ES-I3 (cell line): ENCODE measurements at regions not wholly inside any gene's neighbourhood (a gene's known extent, or its start where the extent isn't known, plus 50 kb on each side); places are given as distances from the start of the nearest gene placed in this dataset.
"Not testable (repeated sequence)": the region's sequence is repeated elsewhere in the genome, so short reads cannot be mapped to it uniquely, and the experiment has no call there.

Source experiments
- H3K36me3 ChIP-seq: 2 replicates; pipeline ENCODE4 v1.6.1; 2013; ENCODE audit warnings: mild to moderate bottlenecking, low read length, control low read depth, moderate library complexity; ENCODE audit not compliant: insufficient read depth
- H3K4me1 ChIP-seq: 2 replicates; pipeline ENCODE4 v1.6.1; 2013; ENCODE audit warnings: mild to moderate bottlenecking, control low read depth, low read length; ENCODE audit not compliant: insufficient read depth
- H3K9ac ChIP-seq: 2 replicates; pipeline ENCODE4 v1.6.1; 2013; ENCODE audit warnings: low read depth, mild to moderate bottlenecking, low read length, moderate library complexity
- H3K9me3 ChIP-seq: 2 replicates; pipeline ENCODE4 v1.6.1; 2013; ENCODE audit warnings: mild to moderate bottlenecking, low read length, moderate library complexity; ENCODE audit not compliant: control insufficient read depth, insufficient read depth

GRCh38 chr22:35170716-35171697, 86.3 kb upstream of the HMGXB4 start:
- Histone ChIP-seq H3K9me3 (no peaks in the 10 kb centered on the region; the same call in 1 of the 2 replicates), H3K36me3 (no peaks in the 10 kb centered on the region), H3K4me1 (no peaks in the 10 kb centered on the region), H3K9ac (no peak overlapping the region)

DNA sequence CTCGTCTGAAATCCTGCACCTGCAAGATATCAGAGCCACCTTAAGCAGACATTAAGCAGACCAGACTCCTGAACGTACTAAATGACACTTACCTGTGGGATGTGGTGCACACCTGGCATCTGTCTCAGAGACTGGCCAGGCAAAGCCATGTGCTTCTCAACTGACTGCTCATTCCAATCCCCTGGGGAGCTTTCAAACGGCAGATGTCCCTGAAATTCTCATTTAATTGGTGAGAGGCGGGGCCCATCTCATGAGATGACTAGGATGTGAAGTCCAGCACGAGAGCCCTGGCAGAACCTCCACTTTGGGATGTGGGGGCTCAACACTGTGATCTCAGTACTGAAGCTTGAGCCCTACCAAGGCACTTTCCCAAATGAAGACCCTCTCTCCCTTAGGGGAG, 84.9 kb upstream of the HMGXB4 start:
- Histone ChIP-seq H3K9ac (no peak overlapping the region), H3K4me1 (no peaks in the 10 kb centered on the region), H3K9me3 (no peaks in the 10 kb centered on the region), H3K36me3 (no peaks in the 10 kb centered on the region)

DNA sequence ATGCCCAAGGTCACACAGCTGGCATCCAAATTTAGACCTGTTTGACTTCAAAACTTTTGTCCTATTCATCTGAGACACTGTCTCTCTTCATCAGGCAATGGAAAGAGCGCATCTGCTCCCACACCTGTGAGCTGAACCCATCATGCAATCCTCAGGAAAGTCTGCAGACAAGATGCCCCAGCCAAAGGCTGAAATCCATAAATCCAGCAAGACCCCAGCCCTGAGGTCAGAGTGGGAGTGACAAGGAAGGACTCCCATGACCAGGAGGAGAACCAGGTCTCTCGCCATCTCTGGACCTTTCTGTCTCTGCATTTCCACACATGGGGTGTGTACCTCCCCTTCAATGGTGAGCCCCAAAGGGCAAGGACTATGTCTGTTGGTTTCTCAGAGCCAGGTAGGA, 83.6 kb upstream of the HMGXB4 start:
- Histone ChIP-seq H3K36me3 (no peaks in the 10 kb centered on the region), H3K4me1 (no peaks in the 10 kb centered on the region), H3K9ac (no peak overlapping the region), H3K9me3 (no peaks in the 10 kb centered on the region)

GRCh38 chr22:35174401-35175038, 82.8 kb upstream of the HMGXB4 start:
- Histone ChIP-seq H3K9ac (no peak overlapping the region), H3K4me1 (no peaks in the 10 kb centered on the region), H3K36me3 (no peaks in the 10 kb centered on the region), H3K9me3 (no peaks in the 10 kb centered on the region)

DNA sequence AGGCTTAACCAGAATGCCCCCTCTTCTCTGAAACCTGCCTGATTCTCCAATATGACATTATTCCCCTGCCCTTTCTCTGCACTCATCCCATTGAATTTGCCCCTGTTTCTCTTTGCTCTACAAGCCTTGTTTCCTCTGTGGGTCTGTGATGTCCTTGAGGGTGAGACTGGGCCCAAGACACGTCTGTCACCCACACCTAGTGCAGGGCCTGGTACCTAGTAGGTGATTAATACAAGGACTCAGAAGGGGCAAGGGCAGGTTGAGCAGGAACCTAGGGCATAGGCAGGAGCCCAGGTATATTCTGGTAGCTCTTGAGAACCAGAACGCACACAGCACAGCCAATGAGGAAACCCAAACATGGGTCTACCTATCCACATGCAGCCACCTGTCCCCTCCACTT, 81.9 kb upstream of the HMGXB4 start:
- H3K9ac ChIP-seq, result no peak overlapping the region
- H3K4me1 ChIP-seq, result no peaks in the 10 kb centered on the region
- no peaks in the 10 kb centered on the region for H3K36me3 ChIP-seq
- no peaks in the 10 kb centered on the region for H3K9me3 ChIP-seq

DNA sequence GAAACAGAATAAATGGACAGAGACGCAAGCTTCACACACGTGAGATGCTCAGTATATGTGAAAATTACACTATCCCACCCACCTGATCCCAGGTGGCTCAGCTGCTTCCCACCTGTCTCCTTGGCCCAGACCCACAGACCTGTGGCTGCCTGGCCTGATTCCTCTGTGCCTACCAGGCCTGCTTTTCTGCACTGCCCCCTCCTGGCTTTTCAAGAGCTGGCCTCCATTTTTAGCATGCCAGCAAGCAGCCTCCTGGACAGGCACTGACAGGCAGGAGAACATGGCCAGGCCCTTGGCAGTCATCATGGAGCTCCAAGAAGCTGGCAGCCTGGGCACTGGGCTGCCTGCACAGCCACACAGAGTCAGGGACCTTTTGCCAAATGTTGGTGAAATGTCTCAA, 79.5 kb upstream of the HMGXB4 start:
- H3K9me3 ChIP-seq, result no peaks in the 10 kb centered on the region
- H3K4me1 ChIP-seq, result no peaks in the 10 kb centered on the region
- H3K9ac ChIP-seq, result no peak overlapping the region
- H3K36me3 ChIP-seq, result no peaks in the 10 kb centered on the region

DNA sequence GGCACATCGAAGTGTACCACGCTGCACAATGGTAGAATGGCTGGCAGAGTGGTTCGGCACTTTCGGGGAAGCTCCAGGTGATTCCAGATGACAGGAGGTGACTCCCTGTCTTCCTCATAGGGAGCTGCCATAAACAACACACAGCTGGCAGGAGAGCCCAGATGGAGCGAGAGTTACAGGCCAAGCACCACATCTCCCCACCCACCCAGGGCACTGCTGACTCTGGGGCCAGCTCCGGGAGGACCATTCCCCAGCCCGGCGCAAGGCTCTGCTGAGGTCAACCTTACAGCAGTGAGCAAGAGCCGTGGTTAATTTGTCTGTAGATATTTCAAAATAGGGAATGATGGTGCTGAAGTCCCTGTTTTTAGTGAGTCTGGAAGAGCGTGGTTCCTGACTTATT, 78.8 kb upstream of the HMGXB4 start:
- H3K36me3 ChIP-seq, result no peaks in the 10 kb centered on the region
- H3K9me3 ChIP-seq, result peaks cover 2% of the 10 kb centered on the region; the same call in 1 of the 2 replicates
- H3K4me1 ChIP-seq, result no peaks in the 10 kb centered on the region
- H3K9ac ChIP-seq, result no peak overlapping the region

DNA sequence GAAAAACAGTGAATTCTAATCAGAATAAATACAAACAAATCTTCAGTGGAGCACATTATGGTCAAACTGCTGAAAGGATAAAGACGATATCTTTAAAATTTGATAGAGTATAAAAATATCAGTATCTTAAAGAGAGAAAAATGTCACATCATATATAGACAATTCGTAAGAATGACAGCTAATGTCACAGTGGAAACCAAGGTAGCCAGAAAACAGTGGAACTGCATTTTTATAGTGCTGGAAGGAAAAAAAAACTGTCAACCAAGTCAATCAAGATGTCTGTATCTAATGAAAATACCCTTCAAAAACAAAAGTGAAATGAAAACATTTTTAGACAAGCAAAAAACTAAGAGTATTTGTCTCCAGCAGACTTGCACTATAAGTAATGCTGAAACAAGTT, 73.4 kb upstream of the HMGXB4 start:
- H3K9me3 ChIP-seq, result peaks cover 4% of the 10 kb centered on the region; the same call in 1 of the 2 replicates
- no peaks in the 10 kb centered on the region for H3K36me3 ChIP-seq
- no peak overlapping the region for H3K9ac ChIP-seq
- no peaks in the 10 kb centered on the region for H3K4me1 ChIP-seq

GRCh38 chr22:35186492-35186891, 70.8 kb upstream of the HMGXB4 start:
- Histone ChIP-seq H3K9ac (no peak overlapping the region), H3K36me3 (no peaks in the 10 kb centered on the region), H3K9me3 (peaks cover 20% of the 10 kb centered on the region), H3K4me1 (no peaks in the 10 kb centered on the region)

GRCh38 chr22:35188930-35189329, 68.4 kb upstream of the HMGXB4 start:
- H3K36me3 ChIP-seq, H3K4me1 ChIP-seq, H3K9ac ChIP-seq: not testable (repeated sequence)
- peaks cover 16% of the 10 kb centered on the region for H3K9me3 ChIP-seq

DNA sequence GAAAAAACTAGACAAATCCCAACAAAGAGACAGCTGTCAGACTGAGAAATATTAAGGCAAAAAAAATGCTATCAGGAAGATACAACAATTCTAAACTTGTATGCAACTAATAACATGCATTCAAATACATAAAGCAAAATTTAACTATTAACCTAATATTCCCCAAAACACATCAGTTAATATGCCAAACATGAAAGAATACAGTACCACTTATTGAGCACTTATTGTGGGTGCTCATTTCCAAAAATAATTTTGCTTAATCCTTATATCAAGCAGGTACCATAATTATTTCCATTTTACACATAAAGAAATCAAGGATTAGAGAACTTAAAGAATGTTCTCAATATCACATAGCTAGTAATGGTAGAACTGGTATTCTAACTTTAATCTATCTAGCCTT, 67.7 kb upstream of the HMGXB4 start:
- no peaks in the 10 kb centered on the region for H3K36me3 ChIP-seq
- H3K4me1 ChIP-seq, result no peaks in the 10 kb centered on the region
- H3K9me3 ChIP-seq, result peaks cover 16% of the 10 kb centered on the region
- H3K9ac ChIP-seq, result no peak overlapping the region

- H3K36me3 ChIP-seq, result no peaks in the 10 kb centered on the region
- peaks cover 16% of the 10 kb centered on the region for H3K9me3 ChIP-seq
- H3K9ac ChIP-seq, result no peak overlapping the region
- H3K4me1 ChIP-seq, result no peaks in the 10 kb centered on the region
Observed at GRCh38 chr22:35191412-35191811, 65.9 kb upstream of the HMGXB4 start.

GRCh38 chr22:35192129-35192918, 65.0 kb upstream of the HMGXB4 start:
- Histone ChIP-seq H3K36me3 (no peaks in the 10 kb centered on the region), H3K9ac (no peak overlapping the region)

GRCh38 chr22:35195226-35195625, 62.1 kb upstream of the HMGXB4 start:
- Histone ChIP-seq H3K4me1 (no peaks in the 10 kb centered on the region), H3K9ac (no peak overlapping the region), H3K9me3 (peaks cover 5% of the 10 kb centered on the region), H3K36me3 (no peaks in the 10 kb centered on the region)

More at GRCh38 chr22:35192129-35192918, 65.0 kb upstream of the HMGXB4 start:
- no peaks in the 10 kb centered on the region for H3K4me1 ChIP-seq
- peaks cover 16% of the 10 kb centered on the region for H3K9me3 ChIP-seq
